Loucy (cell line): ENCODE measurements at regions not wholly inside any gene's neighbourhood (a gene's known extent, or its start where the extent isn't known, plus 50 kb on each side); places are given as distances from the start of the nearest gene placed in this dataset.

Source experiments
- H2AFZ ChIP-seq: fragments of 200-600 bp; sonication (generic); 2 replicates; pipeline ENCODE4 v1.6.0; 2016; ENCODE audit warnings: antibody characterized with exemption, mild to moderate bottlenecking, low read length, moderate library complexity
- H3F3A ChIP-seq: fragments of 200-600 bp; 2 replicates; pipeline ENCODE4 v1.6.0; 2016; ENCODE audit warnings: antibody characterized with exemption, low read depth, mild to moderate bottlenecking
- H3K27me3 ChIP-seq: fragments of 200-600 bp; sonication (generic); 2 replicates; pipeline ENCODE4 v1.6.1; 2014; ENCODE audit warnings: low read length, mild to moderate bottlenecking; ENCODE audit not compliant: insufficient read depth, poor library complexity, severe bottlenecking
- H3K36me3 ChIP-seq: fragments of 200-600 bp; sonication (generic); 2 replicates; pipeline ENCODE4 v1.6.1; 2016; ENCODE audit warnings: low read length; ENCODE audit not compliant: insufficient read depth
- H3K4me1 ChIP-seq: fragments of 200-600 bp; sonication (generic); 2 replicates; pipeline ENCODE4 v1.5.1; 2014; ENCODE audit warnings: low read length, mild to moderate bottlenecking; ENCODE audit not compliant: insufficient read depth, poor library complexity, severe bottlenecking
- H3K4me2 ChIP-seq: fragments of 200-600 bp; sonication (generic); 2 replicates; pipeline ENCODE4 v1.6.0; 2014; ENCODE audit warnings: antibody characterized with exemption, low read length, low read depth, mild to moderate bottlenecking; ENCODE audit not compliant: poor library complexity, severe bottlenecking
- H3K4me3 ChIP-seq: fragments of 200-600 bp; sonication (generic); 2 replicates; pipeline ENCODE4 v1.5.1; 2014; ENCODE audit warnings: low read length, mild to moderate bottlenecking, mixed read lengths; ENCODE audit not compliant: poor library complexity, severe bottlenecking
- H3K79me2 ChIP-seq: fragments of 200-600 bp; sonication (generic); 2 replicates; pipeline ENCODE4 v1.6.1; 2014; ENCODE audit warnings: low read length; ENCODE audit not compliant: insufficient read depth
- H3K9ac ChIP-seq: fragments of 200-600 bp; sonication (generic); 2 replicates; pipeline ENCODE4 v1.6.0; 2014; ENCODE audit warnings: mild to moderate bottlenecking, low read depth, low read length, moderate library complexity; ENCODE audit not compliant: poor library complexity, severe bottlenecking
- H3K9me2 ChIP-seq: fragments of 200-600 bp; sonication (generic); replicated peaks from 2 replicates; pipeline ENCODE4 v1.6.1; 2016; ENCODE audit warnings: low read depth, low read length, mixed read lengths
- H3K9me3 ChIP-seq: fragments of 200-600 bp; sonication (generic); 2 replicates; pipeline ENCODE4 v1.6.1; 2014; ENCODE audit warnings: mild to moderate bottlenecking, antibody characterized with exemption, low read length, low read depth; ENCODE audit not compliant: insufficient read depth
- H4K20me1 ChIP-seq: fragments of 200-600 bp; sonication (generic); 2 replicates; pipeline ENCODE4 v1.6.0; 2014; ENCODE audit warnings: antibody characterized with exemption, low read length, mild to moderate bottlenecking; ENCODE audit not compliant: insufficient read depth, poor library complexity, severe bottlenecking
- CTCF ChIP-seq: fragments of 200-600 bp; sonication (generic); conservative IDR thresholded peaks from 2 replicates; pipeline ENCODE4 v1.5.1; 2014; ENCODE audit warnings: mild to moderate bottlenecking, antibody characterized with exemption, low read length
- EZH2phosphoT487 ChIP-seq: fragments of 200-600 bp; IDR thresholded peaks from 2 replicates; pipeline ENCODE4 v1.6.1; 2018; ENCODE audit warnings: antibody characterized with exemption, mild to moderate bottlenecking, moderate library complexity, borderline replicate concordance

GRCh38 chr1:58246549-58246948, 300.0 kb downstream of the OMA1 start:
- no peak for TF ChIP-seq EZH2phosphoT487
- H3K79me2 ChIP-seq: no peaks in the 10 kb centered on the region
- H3K4me1 ChIP-seq: no peaks in the 10 kb centered on the region
- no peak overlapping the region for H3K9ac ChIP-seq
- no peaks in the 10 kb centered on the region for H3K27me3 ChIP-seq
- no peak overlapping the region for H3K4me3 ChIP-seq
- no peaks in the 10 kb centered on the region for H3K36me3 ChIP-seq
- H3K4me2 ChIP-seq: no peak overlapping the region
- H3F3A ChIP-seq: no peaks in the 10 kb centered on the region
- H3K9me2 ChIP-seq: no peaks in the 10 kb centered on the region
- no peaks in the 10 kb centered on the region for H4K20me1 ChIP-seq
- no peak overlapping the region for H2AFZ ChIP-seq
- no peaks in the 10 kb centered on the region for H3K9me3 ChIP-seq

- H3K4me3 ChIP-seq: no peak overlapping the region
- H3K9me2 ChIP-seq: no peaks in the 10 kb centered on the region
- TF ChIP-seq EZH2phosphoT487 (no peak), CTCF (no peak)
- no peaks in the 10 kb centered on the region for H3K79me2 ChIP-seq
- no peak overlapping the region for H3K4me2 ChIP-seq
- H3K27me3 ChIP-seq: no peaks in the 10 kb centered on the region
- no peaks in the 10 kb centered on the region for H3K36me3 ChIP-seq
- no peaks in the 10 kb centered on the region for H3K4me1 ChIP-seq
- H3K9me3 ChIP-seq: no peaks in the 10 kb centered on the region
- H3K9ac ChIP-seq: no peak overlapping the region
- H4K20me1 ChIP-seq: no peaks in the 10 kb centered on the region
- H2AFZ ChIP-seq: no peak overlapping the region
- no peaks in the 10 kb centered on the region for H3F3A ChIP-seq
Observed at GRCh38 chr1:58244872-58245271, 301.7 kb downstream of the OMA1 start.

- Histone ChIP-seq H3K79me2 (no peaks in the 10 kb centered on the region), H3K4me2 (no peak overlapping the region), H3K9ac (no peak overlapping the region), H3K9me3 (no peaks in the 10 kb centered on the region), H4K20me1 (no peaks in the 10 kb centered on the region), H3K4me3 (no peak overlapping the region), H3F3A (no peaks in the 10 kb centered on the region), H3K4me1 (no peaks in the 10 kb centered on the region), H3K27me3 (no peaks in the 10 kb centered on the region), H2AFZ (no peak overlapping the region), H3K9me2 (no peaks in the 10 kb centered on the region), H3K36me3 (no peaks in the 10 kb centered on the region)
- TF ChIP-seq CTCF (no peak), EZH2phosphoT487 (no peak)
Observed at GRCh38 chr1:58238846-58239245, 307.7 kb downstream of the OMA1 start.

GRCh38 chr1:58233729-58234128, 312.8 kb downstream of the OMA1 start:
- no peaks in the 10 kb centered on the region for H3K9me3 ChIP-seq
- no peaks in the 10 kb centered on the region for H3K27me3 ChIP-seq
- no peak overlapping the region for H3K4me3 ChIP-seq
- no peak for TF ChIP-seq CTCF
- no peak for TF ChIP-seq EZH2phosphoT487
- no peaks in the 10 kb centered on the region for H3K4me1 ChIP-seq
- H3K9ac ChIP-seq: no peak overlapping the region
- no peaks in the 10 kb centered on the region for H4K20me1 ChIP-seq
- no peak overlapping the region for H3K4me2 ChIP-seq
- H3F3A ChIP-seq: no peaks in the 10 kb centered on the region
- no peaks in the 10 kb centered on the region for H3K36me3 ChIP-seq
- no peak overlapping the region for H2AFZ ChIP-seq
- H3K79me2 ChIP-seq: no peaks in the 10 kb centered on the region
- no peaks in the 10 kb centered on the region for H3K9me2 ChIP-seq
